NCI-H2227 treated with DMSO at 0.1 percent for 48 hours (cell line): ENCODE measurements at regions not wholly inside any gene's neighbourhood (a gene's known extent, or its start where the extent isn't known, plus 50 kb on each side); places are given as distances from the start of the nearest gene placed in this dataset.
A peak's percentile ranks its signal among the peaks of the same experiment; 100 is the strongest.
"Not testable (repeated sequence)": the region's sequence is repeated elsewhere in the genome, so short reads cannot be mapped to it uniquely, and the experiment has no call there.

Experiments
- DNase-seq: peaks from one replicate; lab custom pipeline; 2025; lab: John Stamatoyannopoulos, UW

DNA sequence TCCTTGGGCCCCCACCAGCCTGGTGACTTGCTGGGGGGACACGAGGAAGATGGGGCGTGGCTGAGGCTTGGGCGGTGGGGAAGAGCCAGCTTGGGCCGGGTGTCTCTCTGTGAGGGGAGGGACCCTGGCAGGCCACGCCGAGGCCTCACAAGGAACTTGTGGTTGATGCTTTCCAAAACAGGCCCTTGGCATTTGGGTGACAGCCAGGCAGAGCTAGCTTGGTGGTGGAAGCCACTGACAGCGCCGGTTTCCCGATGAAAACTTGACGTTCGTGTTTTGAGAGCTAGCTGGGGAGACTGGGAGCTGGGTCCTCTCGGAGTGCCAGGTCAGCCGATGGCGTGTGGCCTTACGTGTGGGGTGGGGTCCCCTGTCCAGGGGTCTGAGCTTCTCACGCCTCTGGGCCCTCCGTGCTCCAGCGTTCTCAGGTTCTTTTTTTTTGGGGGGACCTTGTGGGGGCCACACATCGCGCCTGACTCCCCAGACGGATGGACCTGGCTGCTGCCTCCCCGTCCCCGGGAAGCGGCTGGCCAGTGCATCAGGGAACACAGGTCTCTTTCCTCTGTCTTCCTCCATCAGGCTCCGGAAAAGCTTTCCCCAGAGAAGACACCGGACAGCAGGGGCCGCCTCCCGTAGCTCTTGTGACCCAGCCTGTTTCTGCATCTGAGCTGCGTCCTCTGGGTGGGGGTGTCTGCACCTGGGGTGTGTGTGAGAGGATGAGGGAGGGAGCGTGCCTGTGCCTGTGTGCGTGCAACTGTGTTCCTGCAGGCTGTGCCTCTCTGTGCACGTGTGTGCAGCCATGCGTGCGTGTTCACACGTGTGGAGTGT, 129.3 kb upstream of the LPCAT1 start:
- no peak for DNase-seq

DNA sequence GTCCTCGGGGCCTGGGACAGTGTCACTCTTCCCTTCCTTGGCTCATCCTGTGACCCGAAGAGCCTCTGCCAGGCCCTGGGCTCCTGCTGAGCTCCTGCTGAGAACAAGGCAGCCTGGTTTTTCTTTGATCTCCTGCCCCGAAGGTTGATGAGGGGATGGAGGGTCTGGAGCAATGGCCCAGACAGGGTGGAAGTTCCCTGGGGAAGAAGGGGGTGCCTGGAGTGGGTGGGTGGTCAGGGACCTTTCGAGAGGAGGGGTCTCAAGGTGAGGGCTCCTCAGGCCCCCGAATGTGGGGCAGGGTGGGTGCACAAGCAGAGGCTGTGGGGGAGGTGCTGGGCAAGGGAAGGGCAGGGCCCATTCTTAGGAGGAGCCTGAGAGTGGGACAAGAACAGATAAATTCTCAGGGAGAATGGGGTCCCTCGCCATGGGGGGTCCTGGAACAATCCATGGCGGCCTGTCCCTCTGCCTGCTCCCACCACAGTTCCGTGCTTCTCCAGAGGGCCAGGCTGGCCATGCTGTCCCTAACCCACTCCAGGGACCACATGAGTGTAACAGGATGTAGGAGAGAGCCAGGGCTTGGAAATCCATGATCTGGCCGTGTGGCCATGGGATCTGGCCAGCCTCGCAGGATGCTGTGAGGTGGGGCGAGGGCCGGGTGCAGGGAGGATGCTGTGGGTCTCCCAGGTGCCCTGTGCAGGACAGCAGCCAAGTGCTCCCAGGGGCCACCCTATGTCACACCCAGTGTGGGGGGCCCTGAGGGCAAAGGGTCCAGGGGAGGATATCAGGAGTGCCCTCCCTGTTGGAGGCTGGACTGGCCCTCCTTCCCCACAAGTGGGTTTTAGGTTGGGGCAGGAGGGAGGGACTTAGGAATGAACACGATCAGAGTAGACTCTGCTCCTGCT, 128.5 kb upstream of the LPCAT1 start:
- DNase-seq = no peak

DNA sequence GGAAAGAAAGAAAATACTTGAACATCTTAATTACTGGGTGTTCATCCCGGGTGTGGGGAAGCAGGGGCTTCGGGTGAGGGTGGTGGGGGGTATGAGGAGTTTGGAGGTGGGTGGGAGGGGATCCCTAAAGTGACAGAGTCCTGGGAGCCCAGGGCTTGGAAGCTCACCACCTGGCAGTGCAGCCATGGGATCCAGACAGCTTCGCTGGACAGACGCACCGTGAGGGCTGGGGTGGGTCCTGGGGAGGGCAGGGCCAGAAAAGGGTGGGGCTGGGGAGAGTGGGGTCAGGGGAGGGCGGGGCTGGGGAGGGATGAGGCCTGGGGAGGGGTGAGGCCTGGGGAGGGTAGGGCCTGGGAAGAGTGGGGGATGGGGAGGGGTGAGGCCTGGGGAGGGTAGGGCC, 127.5 kb upstream of the LPCAT1 start:
- DNase-seq = no peak

DNA sequence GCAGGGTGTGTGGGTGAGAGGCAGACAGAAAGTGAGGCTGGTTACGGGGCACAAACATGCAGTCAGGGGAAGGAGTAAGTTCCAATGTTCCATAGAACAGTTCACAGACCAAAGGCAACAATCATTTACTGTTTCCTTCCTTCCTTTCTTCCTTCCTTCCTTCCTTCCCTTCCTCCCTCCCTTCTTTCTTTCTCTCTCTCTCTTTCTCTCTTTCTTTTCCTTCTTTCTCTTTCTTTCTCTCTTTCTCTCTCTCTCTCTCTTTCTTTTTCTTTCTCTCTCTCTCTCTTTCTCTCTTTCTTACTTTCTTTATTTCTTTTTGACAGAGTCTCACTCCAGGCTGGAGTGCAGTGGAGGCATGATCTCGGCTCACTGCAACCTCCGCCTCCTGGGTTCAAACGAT, 125.8 kb upstream of the LPCAT1 start:
- DNase-seq = no peak

DNA sequence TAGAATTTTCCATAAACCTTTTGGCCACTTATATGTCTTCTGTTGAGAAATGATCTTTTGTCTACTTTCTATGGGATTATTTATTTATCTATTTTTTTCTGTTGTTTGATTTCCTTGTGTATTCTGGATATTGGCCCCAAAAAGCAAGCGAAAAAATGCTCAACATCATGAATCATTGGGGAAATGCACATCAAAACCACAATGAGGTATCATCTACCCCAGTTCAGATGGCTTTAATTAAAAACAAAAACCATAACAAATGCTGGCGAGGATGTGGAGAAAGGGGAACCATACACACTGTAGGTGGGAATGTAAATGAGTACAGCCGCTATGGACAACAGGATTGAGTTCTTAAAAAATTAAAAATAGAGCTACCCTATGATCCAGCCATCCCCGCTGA, 125.0 kb upstream of the LPCAT1 start:
- DNase-seq = no peak

DNA sequence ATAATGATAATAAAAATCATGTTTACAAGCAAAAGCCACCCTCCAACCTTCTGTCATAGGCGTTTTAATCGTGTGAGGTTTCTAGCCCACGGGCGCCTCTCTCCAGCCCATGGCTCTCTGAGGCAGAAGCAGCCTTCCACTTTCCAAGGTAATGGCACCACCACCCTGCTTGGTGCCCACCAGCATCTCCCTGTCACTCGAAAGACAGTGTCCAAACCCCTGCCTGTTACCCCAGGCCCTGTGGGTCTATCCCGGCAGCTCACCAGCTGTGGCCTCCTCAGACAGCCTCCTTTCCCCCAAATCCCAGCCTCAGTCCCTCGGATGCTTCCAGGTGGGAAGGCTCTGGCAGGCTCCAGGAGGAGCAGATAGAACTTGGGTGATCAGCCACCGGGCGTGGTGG, 123.8 kb upstream of the LPCAT1 start:
- no peak for DNase-seq

DNA sequence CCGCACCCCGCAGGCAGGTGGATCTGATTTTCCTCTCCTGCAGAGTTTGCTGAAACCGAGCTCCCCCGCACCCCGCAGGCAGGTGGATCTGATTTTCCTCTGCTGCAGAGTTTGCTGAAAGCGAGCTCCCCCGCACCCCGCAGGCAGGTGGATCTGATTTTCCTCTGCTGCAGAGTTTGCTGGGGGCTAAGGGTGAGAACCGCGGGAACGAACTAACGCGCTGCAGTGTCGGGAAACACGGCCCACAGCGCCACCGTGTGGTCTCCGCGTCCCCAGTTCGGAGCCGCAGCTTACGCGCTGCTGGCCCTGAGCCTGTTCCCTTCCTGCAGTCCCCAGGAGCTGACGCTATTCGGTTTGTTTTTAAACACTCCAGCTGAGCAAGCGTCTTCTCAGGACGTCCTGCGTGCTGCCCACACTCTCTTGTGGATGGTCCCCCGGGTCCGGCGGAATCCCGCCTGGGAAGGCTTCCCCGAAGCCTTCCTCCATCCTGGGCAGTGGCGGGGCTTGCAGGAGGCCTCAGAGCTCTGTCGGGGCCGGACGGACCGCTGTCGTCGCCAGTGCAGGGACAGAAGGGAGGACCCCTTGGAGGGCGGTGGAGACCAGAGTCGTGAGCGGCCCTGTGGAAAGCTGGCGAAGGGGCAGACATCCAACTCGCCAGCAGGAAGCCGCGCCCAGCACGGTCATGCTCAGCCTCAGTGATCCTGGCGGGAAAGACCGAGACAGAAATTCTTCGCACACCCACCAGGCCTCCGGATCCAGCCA, 121.2 kb upstream of the LPCAT1 start:
- DNase-seq = peak; percentile 83

DNA sequence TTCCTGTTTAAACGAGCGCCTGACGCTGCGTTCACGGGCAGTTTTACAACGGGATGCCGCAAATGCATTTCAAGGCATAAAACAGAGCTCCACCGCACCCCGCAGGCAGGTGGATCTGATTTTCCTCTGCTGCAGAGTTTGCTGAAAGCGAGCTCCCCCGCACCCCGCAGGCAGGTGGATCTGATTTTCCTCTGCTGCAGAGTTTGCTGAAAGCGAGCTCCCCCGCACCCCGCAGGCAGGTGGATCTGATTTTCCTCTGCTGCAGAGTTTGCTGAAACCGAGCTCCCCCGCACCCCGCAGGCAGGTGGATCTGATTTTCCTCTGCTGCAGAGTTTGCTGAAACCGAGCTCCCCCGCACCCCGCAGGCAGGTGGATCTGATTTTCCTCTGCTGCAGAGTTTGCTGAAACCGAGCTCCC, 120.6 kb upstream of the LPCAT1 start:
- DNase-seq = not testable (repeated sequence)

DNA sequence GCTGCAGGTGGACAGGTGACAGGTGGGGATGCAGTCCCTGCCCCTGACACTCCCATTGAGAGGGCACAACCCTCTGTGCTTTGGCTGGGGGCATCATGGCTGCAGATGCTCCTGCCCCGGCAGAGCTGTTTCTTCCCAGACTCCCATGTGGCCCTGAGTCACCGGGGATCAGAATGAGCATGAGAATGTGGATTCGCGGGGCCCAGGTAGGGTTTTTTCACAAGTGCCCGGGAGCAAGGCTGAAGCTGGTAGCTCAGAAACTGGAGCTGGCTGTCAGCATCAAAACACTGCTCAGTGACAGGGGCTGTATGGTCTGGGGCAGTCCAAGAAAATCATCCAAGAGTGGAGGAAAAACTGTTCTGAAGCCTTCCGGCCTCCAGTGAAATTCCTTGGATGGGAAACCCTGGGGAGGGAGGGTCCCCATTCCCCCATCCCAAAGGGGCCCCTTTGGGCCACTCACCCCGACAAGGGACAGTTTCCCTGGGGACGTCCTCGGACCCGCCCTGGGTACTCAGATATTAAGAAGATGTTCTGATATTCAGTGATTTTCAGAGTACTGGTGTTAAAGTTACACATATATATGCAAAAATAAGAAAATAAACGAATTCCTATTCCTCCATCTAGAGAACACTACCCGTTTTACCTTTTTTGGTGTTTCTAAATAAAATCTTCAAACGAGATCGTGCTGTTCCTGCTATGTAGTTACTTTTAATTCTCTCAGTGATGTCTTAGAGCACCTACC, 120.1 kb upstream of the LPCAT1 start:
- no peak for DNase-seq

DNA sequence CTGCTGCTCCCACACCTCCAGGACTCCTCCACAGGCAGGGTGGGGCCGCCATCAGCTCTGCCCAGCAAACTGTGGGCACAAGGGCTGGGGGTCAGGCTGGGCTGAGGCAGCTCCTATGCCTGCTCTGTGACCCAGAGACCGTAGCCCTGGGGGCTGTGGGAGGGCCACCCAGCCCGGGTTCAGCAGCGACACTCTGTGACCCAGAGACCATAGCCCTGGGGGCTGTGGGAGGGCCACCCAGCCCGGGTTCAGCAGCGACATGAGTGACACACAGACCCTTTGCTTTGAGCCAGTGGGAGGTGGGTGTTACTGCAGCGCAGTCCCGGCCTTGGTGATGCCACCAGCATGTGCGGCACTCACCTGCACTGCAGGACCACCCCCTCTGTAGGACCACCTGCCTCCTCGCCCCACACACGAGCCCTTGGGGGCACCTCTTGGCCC, 118.9 kb upstream of the LPCAT1 start:
- no peak for DNase-seq

DNA sequence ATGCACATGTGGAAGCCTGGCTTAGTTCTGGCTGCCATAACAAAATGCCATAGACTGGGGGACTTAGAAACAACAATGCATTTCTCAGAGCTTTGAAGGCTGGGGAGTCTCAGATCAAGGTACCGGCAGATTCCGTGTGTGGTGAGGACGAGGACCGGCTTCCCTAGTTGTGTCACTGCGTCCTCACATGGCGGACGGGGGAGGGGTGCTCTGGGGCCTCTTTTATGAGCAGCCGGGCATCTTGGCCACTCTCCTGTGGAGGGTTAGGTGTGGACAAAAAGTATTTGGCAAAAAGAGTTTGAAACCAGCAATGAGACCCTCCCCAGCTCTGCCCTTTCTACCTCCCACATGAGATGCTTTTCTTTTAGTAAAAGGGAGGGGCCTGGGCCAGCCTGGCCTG, 118.5 kb upstream of the LPCAT1 start:
- no peak for DNase-seq

DNA sequence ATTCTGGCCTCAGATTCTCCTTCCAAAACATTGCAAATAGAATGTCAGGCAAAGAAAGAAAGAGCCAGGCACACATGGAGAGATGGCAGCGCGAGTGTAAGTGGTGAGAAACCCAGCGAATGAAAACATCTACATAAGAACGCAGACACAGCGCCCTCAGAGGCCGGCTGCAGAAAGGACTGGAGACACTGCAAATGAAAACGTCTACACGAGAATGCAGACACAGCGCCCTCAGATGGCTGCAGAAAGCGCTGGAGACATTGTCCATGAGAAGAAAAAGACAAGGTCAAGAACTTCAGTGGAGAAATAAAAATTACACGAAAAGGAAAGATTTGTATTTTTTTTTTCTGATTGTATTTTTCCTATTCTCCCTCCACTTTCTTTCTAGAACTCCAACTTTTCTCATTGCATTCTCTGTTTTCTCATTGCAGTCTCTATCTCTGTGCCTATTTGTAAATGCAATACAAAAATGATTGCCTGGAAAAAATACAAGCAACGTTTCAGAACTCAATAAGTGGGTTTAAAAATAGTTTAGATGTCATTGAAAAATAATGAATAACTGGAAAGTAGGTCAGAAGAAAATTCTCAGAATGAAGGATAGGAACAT, 117.9 kb upstream of the LPCAT1 start:
- peak; percentile 96 for DNase-seq

DNA sequence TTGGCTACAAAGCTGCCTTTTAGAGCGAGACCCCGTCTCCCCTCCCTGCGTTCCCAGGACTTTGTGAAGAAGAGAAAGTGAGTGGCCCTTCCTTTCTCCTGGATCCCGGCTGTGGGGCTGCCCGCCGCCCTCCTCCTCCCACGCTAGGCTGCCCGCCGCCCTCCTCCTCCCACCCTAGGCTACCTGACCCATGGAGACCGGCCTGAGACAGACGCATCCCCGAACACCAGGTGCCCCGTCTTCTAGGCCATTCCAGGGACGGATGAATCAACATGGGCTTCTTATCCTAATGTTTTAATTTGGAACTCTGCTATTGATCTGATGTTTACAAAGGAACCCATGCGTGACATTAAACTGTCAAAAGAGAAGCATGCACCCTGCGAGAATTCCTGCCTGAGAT, 117.3 kb upstream of the LPCAT1 start:
- DNase-seq = no peak

DNA sequence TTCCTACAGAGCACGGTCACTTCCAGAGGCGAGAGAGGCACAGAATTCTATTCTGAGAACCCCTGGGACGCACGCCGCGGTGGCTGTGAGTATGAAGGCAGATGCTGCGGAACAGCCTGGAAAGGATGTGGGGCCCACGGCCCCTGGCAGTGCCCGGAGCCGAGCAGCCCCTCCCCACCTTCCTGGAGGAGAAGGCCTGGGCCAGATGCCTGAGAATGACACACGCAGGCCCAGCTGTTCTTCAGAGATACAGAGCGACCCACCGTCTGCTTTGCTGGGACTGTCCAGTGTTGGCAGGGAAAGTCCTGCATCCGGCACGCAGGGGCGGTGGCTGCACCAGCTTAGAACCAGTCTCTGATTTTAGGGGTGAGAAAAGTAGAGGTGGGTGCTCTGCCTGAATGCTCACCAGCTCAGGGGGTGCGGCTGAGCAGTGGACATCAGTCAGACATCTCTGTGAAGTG, 116.7 kb upstream of the LPCAT1 start:
- DNase-seq = no peak

DNA sequence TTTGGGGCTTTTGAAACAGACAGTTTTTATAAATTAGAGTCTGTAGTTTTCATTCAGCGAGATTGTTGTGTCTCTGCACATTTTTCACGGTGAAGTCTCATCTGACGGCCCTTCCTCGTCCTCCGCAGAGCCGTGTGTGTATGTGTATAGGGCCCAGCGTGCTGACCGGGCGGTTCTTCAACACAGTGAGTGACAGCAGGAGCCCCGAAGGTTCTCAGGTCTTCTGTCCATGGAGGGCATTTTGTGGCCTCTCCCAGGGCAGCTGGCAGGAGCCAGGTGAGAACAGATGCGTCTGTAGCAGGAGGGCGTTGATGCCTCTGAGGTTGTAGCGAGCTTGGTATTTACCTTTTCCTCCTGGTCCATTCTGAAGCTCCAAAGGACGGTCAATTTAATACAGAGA, 116.0 kb upstream of the LPCAT1 start:
- DNase-seq = no peak

DNA sequence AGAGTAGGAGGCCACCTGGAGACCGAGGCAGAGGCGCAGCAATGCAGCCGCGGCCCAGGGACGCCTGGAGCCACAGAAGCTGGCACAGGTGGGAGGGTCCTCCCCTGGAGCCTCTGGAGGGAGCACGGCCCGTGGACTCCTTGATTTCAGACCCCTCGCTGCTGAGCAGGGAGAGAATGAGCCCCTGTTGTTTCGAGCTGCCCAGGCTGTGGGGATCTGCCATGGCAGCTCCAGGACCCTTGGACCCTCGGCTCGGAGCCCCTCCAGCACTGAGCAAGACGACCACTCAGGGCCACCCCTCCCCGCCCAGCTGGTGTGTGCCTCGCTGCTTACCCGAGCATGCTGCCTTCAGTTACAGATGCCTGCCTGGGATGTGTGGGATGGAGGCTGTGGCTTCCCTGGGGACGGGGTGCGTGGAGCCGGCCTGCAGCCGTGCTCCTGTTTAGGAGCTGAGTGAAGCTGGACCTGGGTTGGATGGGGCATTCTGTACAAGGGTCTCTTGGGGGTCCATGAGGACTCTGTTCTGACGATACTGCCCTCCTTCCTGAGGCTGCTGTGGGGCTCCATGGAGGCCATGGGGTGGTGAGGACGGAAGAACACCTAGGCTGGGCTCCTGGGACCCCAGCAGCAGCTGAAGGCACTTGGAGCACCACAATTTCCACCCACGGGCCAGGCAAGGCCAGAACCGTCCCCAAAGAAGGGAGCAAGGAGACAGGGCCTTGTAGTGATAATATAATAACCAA, 115.1 kb upstream of the LPCAT1 start:
- no peak for DNase-seq

DNA sequence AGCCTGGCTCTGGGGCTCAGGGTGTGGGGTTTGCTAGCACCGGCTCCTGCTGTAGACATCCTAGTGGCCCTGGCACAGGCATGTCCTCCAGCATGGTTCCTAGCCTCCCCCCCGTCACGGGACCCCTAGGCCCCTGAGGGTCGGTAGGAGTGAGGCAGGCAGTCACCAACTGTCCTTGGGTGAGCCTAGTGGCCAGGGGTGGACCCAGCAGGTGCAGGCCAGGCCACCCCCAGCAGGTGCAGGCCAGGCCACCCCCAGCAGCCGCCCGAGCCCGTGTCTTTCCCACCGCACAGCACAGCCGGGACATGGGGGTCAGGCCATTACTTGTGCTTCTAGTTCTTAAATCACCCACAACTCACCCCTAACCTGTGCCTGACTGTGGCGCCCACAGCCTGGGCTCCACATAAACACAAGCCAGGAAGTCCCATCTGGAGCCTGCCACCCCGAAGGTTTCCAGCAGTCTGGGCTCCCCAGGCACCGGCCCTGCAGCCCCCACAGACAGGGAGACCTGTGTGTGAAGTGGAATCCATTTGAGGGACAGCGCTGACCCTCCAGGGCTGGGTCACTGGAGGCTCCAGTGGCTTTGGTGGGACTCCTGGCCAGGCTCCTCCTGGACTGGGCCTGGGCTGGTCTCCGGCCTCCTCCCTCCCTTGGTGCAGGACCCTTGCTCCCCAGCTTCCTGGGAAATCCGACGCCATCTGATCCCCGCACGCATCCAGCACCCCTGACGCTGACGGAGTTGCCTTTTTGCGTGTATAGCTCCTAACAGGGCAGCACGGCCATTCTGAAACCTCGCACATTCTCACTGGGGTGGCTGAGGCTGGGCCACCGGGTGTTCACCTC, 114.1 kb upstream of the LPCAT1 start:
- no peak for DNase-seq

DNA sequence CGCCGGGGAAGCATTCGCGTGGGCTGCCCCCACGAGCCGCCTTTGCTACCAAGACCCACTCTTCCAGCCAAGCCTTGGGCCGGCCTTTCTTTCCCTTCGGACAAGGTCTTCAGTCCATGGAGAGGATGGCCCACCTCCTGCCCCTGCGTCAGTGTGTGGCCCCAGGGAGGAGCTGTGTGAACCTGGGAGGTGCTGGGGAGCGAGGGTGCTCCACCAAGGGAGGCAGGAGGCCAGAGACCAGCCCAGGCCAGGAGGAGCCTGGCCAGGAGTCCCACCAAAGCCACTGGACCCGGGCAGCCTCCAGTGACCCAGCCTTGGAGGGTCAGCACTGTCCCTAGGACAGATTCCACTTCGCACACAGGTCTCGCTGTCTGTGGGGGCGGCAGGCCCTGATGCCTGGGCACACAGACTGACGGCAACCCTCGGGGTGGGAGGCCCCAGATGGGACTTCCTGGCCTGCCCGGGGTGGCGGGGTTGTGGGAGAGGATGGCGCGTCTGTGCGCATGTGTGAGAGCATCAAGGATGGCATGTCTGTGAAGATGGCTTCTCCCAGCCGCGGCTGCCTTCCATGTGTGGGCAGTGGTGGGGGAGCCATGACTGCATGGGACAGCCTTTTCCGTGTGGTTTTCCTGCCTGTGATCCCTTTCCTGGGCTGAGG, 113.3 kb upstream of the LPCAT1 start:
- no peak for DNase-seq

DNA sequence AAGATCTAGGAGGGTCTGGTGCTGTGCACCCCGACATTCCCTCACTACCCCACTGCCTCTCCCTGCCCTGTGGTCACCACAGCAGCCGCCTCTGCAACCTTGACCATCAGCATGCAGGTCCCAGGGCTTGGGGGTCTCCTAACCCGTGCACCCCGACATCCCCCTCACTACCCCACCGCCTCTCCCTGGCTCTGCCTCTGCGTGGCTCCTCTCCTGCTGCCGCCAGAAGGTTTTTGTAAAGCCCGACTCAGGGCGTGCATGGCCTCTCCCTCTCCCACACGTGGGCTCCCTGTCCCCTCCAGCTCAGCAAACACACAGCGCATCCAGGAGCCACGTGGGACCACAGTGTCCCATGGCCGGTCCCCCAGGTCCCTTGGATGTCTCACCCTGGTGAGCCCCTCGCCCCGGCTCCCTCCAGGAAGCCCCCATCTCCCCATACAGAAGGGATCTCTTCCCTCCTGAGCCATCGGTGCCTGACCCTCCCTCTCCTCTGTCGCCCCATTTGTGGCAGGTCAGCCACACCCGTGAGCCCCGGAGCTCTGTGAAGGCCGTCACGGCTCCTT, 112.5 kb upstream of the LPCAT1 start:
- not testable (repeated sequence) for DNase-seq
